Activated T-helper 1 cell treated with anti-CD3 and anti-CD28 coated beads, Interleukin-12 subunit alpha, Interleukin-12 subunit beta, Interleukin-2, Interleukin-4 antibody, amounts not matched to agents 30 ng/mL and 10 ng/mL and 1 ng/mL, durations not matched to agents 14 hours and 24 hours and 36 hours (primary cell): ENCODE measurements at regions not wholly inside any gene's neighbourhood (a gene's known extent, or its start where the extent isn't known, plus 50 kb on each side); places are given as distances from the start of the nearest gene placed in this dataset.

Experiments used
- DNase-seq: peaks from one replicate; pipeline ENCODE4 v3.0.0; 2021; ENCODE audit warnings: low spot score
- H3K27ac Mint-ChIP-seq: one replicate; pipeline ENCODE4 v1.8.0; 2021; ENCODE audit warnings: mild to moderate bottlenecking, mixed read lengths
- H3K27me3 Mint-ChIP-seq: one replicate; pipeline ENCODE4 v1.8.0; 2022; ENCODE audit warnings: mild to moderate bottlenecking, moderate library complexity, mixed read lengths; ENCODE audit not compliant: insufficient read depth
- H3K36me3 Mint-ChIP-seq: one replicate; pipeline ENCODE4 v1.8.0; 2021; ENCODE audit warnings: low read depth, mixed read lengths
- H3K4me1 Mint-ChIP-seq: one replicate; pipeline ENCODE4 v1.8.0; 2021; ENCODE audit warnings: low read depth, mixed read lengths
- H3K4me3 Mint-ChIP-seq: one replicate; pipeline ENCODE4 v1.8.0; 2021; ENCODE audit warnings: mild to moderate bottlenecking, moderate library complexity, mixed read lengths
- H3K9me3 Mint-ChIP-seq: one replicate; pipeline ENCODE4 v1.8.0; 2021; ENCODE audit warnings: mixed read lengths
- intact Hi-C: fragments of 100-400 bp; cut with micrococcal nuclease; formaldehyde crosslinking; loops from one replicate; pipeline ENCODE4 v1.15.1; 2024

DNA sequence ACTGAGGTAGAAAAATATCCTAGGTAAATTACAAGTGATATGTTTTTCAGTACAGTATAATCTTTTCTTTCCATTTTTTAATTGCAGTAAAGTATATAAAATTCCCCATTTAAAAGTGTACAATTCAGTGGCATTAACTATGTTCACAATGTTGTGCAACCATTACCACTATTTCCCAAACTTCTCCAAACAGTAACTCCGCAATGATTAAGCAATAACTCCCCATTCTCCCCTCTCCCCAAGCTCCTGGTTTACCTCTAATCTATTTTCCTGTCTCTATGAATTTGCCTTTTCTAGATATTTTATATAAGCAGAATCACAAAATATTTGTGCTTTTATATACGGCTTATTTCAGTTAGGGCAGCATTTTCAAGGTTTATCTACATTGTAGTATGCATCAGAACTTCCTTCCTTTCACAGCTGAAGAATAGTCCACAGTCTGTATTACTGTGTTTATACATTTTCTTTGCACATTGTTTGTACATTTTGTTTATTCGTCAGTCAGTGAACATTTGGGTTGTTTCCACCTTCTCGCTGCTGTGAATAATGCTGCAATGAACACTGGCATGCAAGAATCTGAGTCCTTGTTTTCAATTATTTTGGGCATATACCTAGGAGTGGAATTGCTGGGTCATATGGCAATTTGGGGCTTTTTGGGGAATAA, 110.7 kb downstream of the RPL27A start:
- no peak overlapping the region for H3K27ac Mint-ChIP-seq
- no peak overlapping the region for H3K4me3 Mint-ChIP-seq
- peaks cover 12% of the 10 kb centered on the region for H3K27me3 Mint-ChIP-seq
- H3K36me3 Mint-ChIP-seq, result no peaks in the 10 kb centered on the region
- peaks cover 7% of the 10 kb centered on the region for H3K4me1 Mint-ChIP-seq
- intact Hi-C loops, result no loop called here
- DNase-seq, result no peak
- no peaks in the 10 kb centered on the region for H3K9me3 Mint-ChIP-seq

DNA sequence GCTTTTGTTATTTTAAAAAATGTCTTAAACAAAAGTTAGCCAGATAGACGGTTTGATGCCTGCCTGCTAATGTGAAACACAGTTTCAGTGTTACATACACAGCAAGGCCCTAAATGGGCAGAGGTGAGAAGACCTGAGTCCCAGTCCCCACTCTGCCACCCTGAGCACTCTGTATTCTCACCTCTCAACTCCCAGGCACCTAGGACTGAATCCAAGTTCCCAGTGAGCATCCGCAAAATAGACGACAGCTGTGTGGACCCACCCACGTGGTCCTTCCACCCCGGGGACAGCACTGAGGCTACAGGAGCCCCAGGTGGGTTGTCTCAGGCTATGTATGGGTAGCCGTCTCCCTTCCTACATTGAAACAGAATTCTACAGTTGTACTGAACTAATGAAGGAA, 111.5 kb downstream of the RPL27A start:
- DNase-seq, result no peak
- Mint-ChIP-seq H3K9me3 (no peaks in the 10 kb centered on the region), H3K27ac (no peak overlapping the region), H3K4me3 (no peak overlapping the region), H3K4me1 (no peaks in the 10 kb centered on the region), H3K27me3 (peaks cover 12% of the 10 kb centered on the region), H3K36me3 (no peaks in the 10 kb centered on the region)
- intact Hi-C loops, result no loop called here

DNA sequence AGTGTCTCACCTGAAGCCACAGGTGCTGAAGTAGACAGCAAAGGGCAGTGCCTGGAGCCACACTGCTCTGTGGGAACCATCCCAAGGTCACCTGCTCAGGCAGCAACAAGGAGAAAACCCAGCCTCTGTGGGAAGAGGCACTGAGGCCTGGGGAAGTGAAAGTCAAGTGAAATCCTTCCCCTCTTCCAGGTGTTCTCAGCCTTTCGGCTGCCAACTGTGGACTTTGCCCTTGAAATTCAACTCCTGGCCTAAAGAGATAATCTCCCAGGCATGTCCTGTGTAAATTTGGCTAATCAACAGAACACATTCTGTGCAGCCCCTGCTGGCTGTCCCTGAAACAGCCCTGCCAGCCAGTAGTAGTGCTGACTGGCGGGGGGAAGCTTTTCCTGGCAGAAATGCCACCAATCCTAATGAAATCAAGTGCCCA, 112.1 kb downstream of the RPL27A start:
- no peaks in the 10 kb centered on the region for H3K36me3 Mint-ChIP-seq
- H3K27me3 Mint-ChIP-seq, result peaks cover 12% of the 10 kb centered on the region
- intact Hi-C loops, result no loop called here
- no peak overlapping the region for H3K27ac Mint-ChIP-seq
- DNase-seq, result no peak
- no peak overlapping the region for H3K4me3 Mint-ChIP-seq
- no peaks in the 10 kb centered on the region for H3K9me3 Mint-ChIP-seq
- no peaks in the 10 kb centered on the region for H3K4me1 Mint-ChIP-seq

DNA sequence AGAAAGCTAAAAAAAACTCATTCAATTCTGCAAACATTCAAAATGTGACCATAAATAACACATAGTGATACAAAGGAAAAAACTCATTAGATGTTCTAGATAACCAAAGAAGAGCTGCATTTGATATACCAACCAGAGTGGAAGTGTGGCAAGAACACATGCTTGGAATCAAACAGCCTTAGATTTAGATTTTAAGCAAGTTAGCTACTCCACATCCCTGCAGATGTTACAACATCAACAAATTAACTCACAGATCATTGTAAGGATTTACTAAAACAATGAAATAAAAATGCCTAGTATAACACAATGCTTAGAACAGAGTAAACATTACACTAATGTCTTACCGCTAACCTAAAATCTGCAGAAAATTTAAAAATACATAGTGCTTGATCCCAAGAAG, 114.0 kb upstream of the AKIP1 start:
- Mint-ChIP-seq H3K36me3 (no peaks in the 10 kb centered on the region), H3K4me3 (no peak overlapping the region), H3K27ac (no peak overlapping the region), H3K9me3 (no peaks in the 10 kb centered on the region), H3K4me1 (no peaks in the 10 kb centered on the region), H3K27me3 (peaks cover 12% of the 10 kb centered on the region)
- no peak for DNase-seq
- intact Hi-C loops, result no loop called here

DNA sequence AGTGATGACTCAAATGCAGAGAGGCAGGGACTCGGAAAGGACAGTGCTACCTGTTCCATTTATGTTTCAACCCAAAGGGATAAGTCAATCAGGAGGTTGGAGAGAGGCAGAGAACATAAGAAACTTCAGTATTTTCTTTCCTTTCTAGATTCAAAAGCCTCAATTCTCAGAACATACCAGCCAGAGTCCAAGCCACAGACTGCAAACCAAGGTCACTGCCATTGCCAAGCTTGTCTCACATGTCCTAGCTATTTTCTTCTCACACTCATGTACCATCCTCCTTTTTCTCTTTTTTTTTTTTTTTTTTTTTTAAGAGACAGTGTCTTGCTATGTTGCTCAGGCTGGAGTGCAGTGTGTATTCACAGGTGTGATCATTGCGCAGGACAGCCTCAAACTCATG, 111.7 kb upstream of the AKIP1 start:
- H3K27me3 Mint-ChIP-seq, result peaks cover 10% of the 10 kb centered on the region
- no peak overlapping the region for H3K4me3 Mint-ChIP-seq
- H3K4me1 Mint-ChIP-seq, result no peaks in the 10 kb centered on the region
- intact Hi-C loops, result no loop called here
- no peaks in the 10 kb centered on the region for H3K36me3 Mint-ChIP-seq
- no peak for DNase-seq
- H3K9me3 Mint-ChIP-seq, result no peaks in the 10 kb centered on the region
- no peak overlapping the region for H3K27ac Mint-ChIP-seq

GRCh38 chr11:8800520-8801110, 110.4 kb upstream of the AKIP1 start:
- Mint-ChIP-seq H3K4me3 (no peak overlapping the region), H3K27ac (no peak overlapping the region), H3K9me3 (no peaks in the 10 kb centered on the region), H3K4me1 (no peaks in the 10 kb centered on the region), H3K36me3 (no peaks in the 10 kb centered on the region), H3K27me3 (peaks cover 6% of the 10 kb centered on the region)
- intact Hi-C loops, result no loop called here
- no peak for DNase-seq

GRCh38 chr11:8801121-8801520, 109.9 kb upstream of the AKIP1 start:
- peaks cover 5% of the 10 kb centered on the region for H3K27me3 Mint-ChIP-seq
- H3K36me3 Mint-ChIP-seq, result no peaks in the 10 kb centered on the region
- H3K27ac Mint-ChIP-seq, result no peak overlapping the region
- no peak overlapping the region for H3K4me3 Mint-ChIP-seq
- DNase-seq, result no peak
- intact Hi-C loops, result no loop called here
- H3K9me3 Mint-ChIP-seq, result no peaks in the 10 kb centered on the region
- no peaks in the 10 kb centered on the region for H3K4me1 Mint-ChIP-seq

DNA sequence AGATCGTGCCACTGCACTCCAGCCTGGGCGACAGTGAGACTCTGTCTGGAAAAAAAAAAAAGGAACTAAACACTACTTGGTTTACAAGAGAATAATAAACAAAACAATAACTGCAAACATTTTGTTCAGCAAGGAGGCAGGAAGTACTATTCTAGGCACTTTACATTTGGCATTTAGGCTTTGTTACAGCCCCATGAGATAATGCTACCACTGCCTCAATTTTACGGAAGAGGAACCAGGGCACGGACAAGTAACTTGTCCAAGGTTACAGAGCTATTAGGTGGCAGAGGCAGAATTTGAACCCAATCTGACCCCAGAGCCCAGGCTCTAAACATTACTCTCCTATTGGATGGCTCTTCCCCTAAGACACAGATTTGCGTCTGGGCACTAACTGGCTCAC, 108.7 kb upstream of the AKIP1 start:
- Mint-ChIP-seq H3K9me3 (no peaks in the 10 kb centered on the region), H3K4me3 (no peak overlapping the region), H3K36me3 (no peaks in the 10 kb centered on the region), H3K27me3 (peaks cover 5% of the 10 kb centered on the region), H3K4me1 (no peaks in the 10 kb centered on the region), H3K27ac (no peak overlapping the region)
- DNase-seq, result no peak
- intact Hi-C loops, result loop anchor here (1.0 kb wide), 1 partner anchor 29 kb away; no protein-coding TSS in a partner anchor

DNA sequence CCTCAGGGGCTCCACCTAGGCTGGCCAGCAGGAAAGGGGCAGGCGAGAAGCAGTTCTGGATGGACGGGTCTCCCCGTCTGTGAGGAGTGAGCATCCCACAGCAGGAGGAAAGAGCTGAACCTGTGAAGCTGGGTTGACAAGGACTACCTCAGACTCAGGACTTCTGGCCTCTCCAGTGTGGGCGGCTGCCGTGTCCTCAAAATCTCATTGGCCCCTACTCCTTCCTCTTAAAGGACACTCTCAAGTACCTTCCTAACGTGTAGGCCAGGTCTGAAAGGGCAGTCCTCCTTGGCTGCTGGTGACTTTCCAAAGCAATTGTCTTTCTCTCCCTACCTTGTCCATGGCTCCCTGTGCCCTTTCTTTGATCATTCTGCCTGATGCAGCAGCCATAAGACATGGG, 107.0 kb upstream of the AKIP1 start:
- H3K4me1 Mint-ChIP-seq, result no peaks in the 10 kb centered on the region
- intact Hi-C loops, result no loop called here
- H3K27ac Mint-ChIP-seq, result no peak overlapping the region
- H3K36me3 Mint-ChIP-seq, result no peaks in the 10 kb centered on the region
- no peak overlapping the region for H3K4me3 Mint-ChIP-seq
- no peaks in the 10 kb centered on the region for H3K9me3 Mint-ChIP-seq
- DNase-seq, result no peak
- H3K27me3 Mint-ChIP-seq, result peaks cover 3% of the 10 kb centered on the region

GRCh38 chr11:8805296-8805695, 105.7 kb upstream of the AKIP1 start:
- H3K4me1 Mint-ChIP-seq, result peaks cover 3% of the 10 kb centered on the region
- peaks cover 9% of the 10 kb centered on the region for H3K27me3 Mint-ChIP-seq
- no peak overlapping the region for H3K4me3 Mint-ChIP-seq
- H3K36me3 Mint-ChIP-seq, result no peaks in the 10 kb centered on the region
- no peak for DNase-seq
- no peaks in the 10 kb centered on the region for H3K9me3 Mint-ChIP-seq
- no peak overlapping the region for H3K27ac Mint-ChIP-seq
- intact Hi-C loops, result no loop called here

- H3K9me3 Mint-ChIP-seq, result no peaks in the 10 kb centered on the region
- peaks cover 16% of the 10 kb centered on the region for H3K27me3 Mint-ChIP-seq
- no peaks in the 10 kb centered on the region for H3K36me3 Mint-ChIP-seq
- H3K4me1 Mint-ChIP-seq, result peaks cover 10% of the 10 kb centered on the region
- H3K27ac Mint-ChIP-seq, result no peak overlapping the region
- DNase-seq, result no peak
- intact Hi-C loops, result no loop called here
- H3K4me3 Mint-ChIP-seq, result no peak overlapping the region
Observed at GRCh38 chr11:8806974-8807373, 104.0 kb upstream of the AKIP1 start.

- Mint-ChIP-seq H3K4me3 (no peak overlapping the region), H3K4me1 (peaks cover 10% of the 10 kb centered on the region), H3K9me3 (no peaks in the 10 kb centered on the region), H3K27ac (no peak overlapping the region), H3K36me3 (no peaks in the 10 kb centered on the region), H3K27me3 (peaks cover 16% of the 10 kb centered on the region)
- intact Hi-C loops, result no loop called here
- DNase-seq, result no peak
Observed at GRCh38 chr11:8807544-8808225, 103.3 kb upstream of the AKIP1 start.

DNA sequence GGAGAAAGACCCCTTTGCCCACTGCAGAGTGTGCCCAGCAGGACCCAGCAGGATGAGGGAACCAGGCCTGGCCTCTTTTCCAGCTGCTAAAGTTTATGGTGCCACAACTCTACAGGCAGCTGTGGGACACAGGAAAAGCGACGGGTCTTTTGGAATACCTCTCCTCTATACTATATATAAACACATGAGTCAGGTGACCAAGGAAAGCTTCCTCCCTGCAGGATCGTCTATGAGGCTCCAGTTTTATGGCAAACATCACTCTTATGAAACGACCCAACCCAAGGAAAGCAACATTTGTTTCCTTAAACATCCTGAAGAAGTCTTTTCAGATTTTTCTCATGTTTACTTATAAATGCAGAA, 102.8 kb upstream of the AKIP1 start:
- Mint-ChIP-seq H3K9me3 (no peaks in the 10 kb centered on the region), H3K4me3 (no peak overlapping the region), H3K36me3 (no peaks in the 10 kb centered on the region), H3K27me3 (peaks cover 16% of the 10 kb centered on the region), H3K27ac (no peak overlapping the region), H3K4me1 (peaks cover 10% of the 10 kb centered on the region)
- intact Hi-C loops, result no loop called here
- DNase-seq, result no peak
